Mesenchymal stem cell (in vitro differentiated cells and primary cell): ENCODE measurements at regions not wholly inside any gene's neighbourhood (a gene's known extent, or its start where the extent isn't known, plus 50 kb on each side); places are given as distances from the start of the nearest gene placed in this dataset.
A peak's percentile ranks its signal among the peaks of the same experiment; 100 is the strongest.
"Not testable (repeated sequence)": the region's sequence is repeated elsewhere in the genome, so short reads cannot be mapped to it uniquely, and the experiment has no call there.

Experiments used
- DNase-seq: peaks from one replicate; pipeline ENCODE4 v3.0.0-alpha.2; 2013
- H2AFZ ChIP-seq: one replicate; pipeline ENCODE4 v1.6.1; 2013; ENCODE audit warnings: low read depth, mild to moderate bottlenecking, control low read depth, inconsistent platforms, low read length, moderate library complexity
- H2AK5ac ChIP-seq: 2 replicates; pipeline ENCODE4 v1.6.1; 2013; ENCODE audit warnings: low read length, moderate library complexity, mild to moderate bottlenecking, inconsistent platforms; ENCODE audit not compliant: severe bottlenecking
- H2BK120ac ChIP-seq: one replicate; pipeline ENCODE4 v1.6.1; 2013; ENCODE audit warnings: low read depth, mild to moderate bottlenecking, inconsistent platforms, low read length, moderate library complexity
- H2BK12ac ChIP-seq, 2 experiments: one replicate each; pipeline ENCODE4 v1.6.1; 2013; ENCODE audit warnings: inconsistent platforms in 2 of 2, low read length in 2 of 2, mild to moderate bottlenecking in 2 of 2, moderate library complexity in 2 of 2, control low read depth in 1 of 2
- H2BK15ac ChIP-seq: one replicate; pipeline ENCODE4 v1.6.1; 2013; ENCODE audit warnings: mild to moderate bottlenecking, low read depth, inconsistent platforms; ENCODE audit not compliant: poor library complexity, severe bottlenecking
- H2BK5ac ChIP-seq: 2 replicates; pipeline ENCODE4 v1.6.1; 2013; ENCODE audit warnings: low read depth, mild to moderate bottlenecking, low read length, control low read depth, inconsistent platforms; ENCODE audit not compliant: poor library complexity, severe bottlenecking
- H3K14ac ChIP-seq, 2 experiments: one replicate each; pipeline ENCODE4 v1.6.1; 2013; ENCODE audit warnings: inconsistent platforms in 2 of 2, low read length in 2 of 2, control low read depth in 1 of 2, mild to moderate bottlenecking in 1 of 2, moderate library complexity in 1 of 2
- H3K18ac ChIP-seq, 2 experiments: one replicate each; pipeline ENCODE4 v1.6.1; 2013; ENCODE audit warnings: inconsistent platforms in 2 of 2, low read length in 2 of 2, control low read depth in 1 of 2, low read depth in 1 of 2, mild to moderate bottlenecking in 1 of 2
- H3K23ac ChIP-seq, 2 experiments: one replicate each; pipeline ENCODE4 v1.6.1; 2013; ENCODE audit warnings: inconsistent platforms in 2 of 2, low read length in 2 of 2, mild to moderate bottlenecking in 2 of 2, moderate library complexity in 2 of 2, control low read depth in 1 of 2
- H3K27ac ChIP-seq: 2 replicates; pipeline ENCODE4 v1.5.1; 2013; ENCODE audit warnings: mild to moderate bottlenecking, moderate library complexity, low read length, control low read depth, inconsistent platforms; ENCODE audit not compliant: poor library complexity, severe bottlenecking
- H3K27me3 ChIP-seq, 2 experiments: 2 replicates each; pipeline versions ENCODE4 v1.6.1 to v1.7.0; 2013; ENCODE audit warnings: low read length in 2 of 2, mild to moderate bottlenecking in 2 of 2, moderate library complexity in 2 of 2, control low read depth in 1 of 2, inconsistent platforms in 1 of 2; ENCODE audit not compliant: control insufficient read depth in 1 of 2, insufficient read depth in 1 of 2
- H3K36me3 ChIP-seq, 2 experiments: 2 replicates each; pipeline versions ENCODE4 v1.6.1 to v1.7.0; 2013; ENCODE audit warnings: low read length in 2 of 2, control low read depth in 1 of 2, inconsistent platforms in 1 of 2, low read depth in 1 of 2, mild to moderate bottlenecking in 1 of 2; ENCODE audit not compliant: insufficient read depth in 2 of 2, control insufficient read depth in 1 of 2
- H3K4ac ChIP-seq, 2 experiments: one replicate each; pipeline ENCODE4 v1.6.1; 2013; ENCODE audit warnings: inconsistent platforms in 2 of 2, low read length in 2 of 2, mild to moderate bottlenecking in 2 of 2, moderate library complexity in 2 of 2, control low read depth in 1 of 2, low read depth in 1 of 2
- H3K4me1 ChIP-seq: 2 replicates; pipeline ENCODE4 v1.6.1; 2013; ENCODE audit warnings: low read depth, low read length, control low read depth; ENCODE audit not compliant: control insufficient read depth, insufficient read depth
- H3K4me2 ChIP-seq: 2 replicates; pipeline ENCODE4 v1.6.1; 2013; ENCODE audit warnings: low read length, mild to moderate bottlenecking, inconsistent platforms; ENCODE audit not compliant: poor library complexity, severe bottlenecking
- H3K4me3 ChIP-seq, 2 experiments: 2 replicates each; pipeline versions ENCODE4 v1.5.1 to v1.7.0; 2013; ENCODE audit warnings: low read length in 2 of 2, mild to moderate bottlenecking in 2 of 2, control low read depth in 1 of 2, low read depth in 1 of 2; ENCODE audit not compliant: insufficient read depth in 1 of 2
- H3K79me1 ChIP-seq: replicated peaks from 2 replicates; pipeline ENCODE4 v1.6.1; 2013; ENCODE audit warnings: mild to moderate bottlenecking, control low read depth, low read length, inconsistent platforms; ENCODE audit not compliant: poor library complexity, severe bottlenecking
- H3K9ac ChIP-seq: 2 replicates; pipeline ENCODE4 v1.7.0; 2013; ENCODE audit warnings: mild to moderate bottlenecking, low read length, moderate library complexity
- H3K9me3 ChIP-seq: 2 replicates; pipeline ENCODE4 v1.7.0; 2013; ENCODE audit warnings: mild to moderate bottlenecking, low read length; ENCODE audit not compliant: control insufficient read depth
- H4K8ac ChIP-seq: one replicate; pipeline ENCODE4 v1.6.1; 2013; ENCODE audit warnings: inconsistent platforms, mild to moderate bottlenecking, low read length, moderate library complexity
- H4K91ac ChIP-seq: one replicate; pipeline ENCODE4 v1.6.1; 2013; ENCODE audit warnings: mild to moderate bottlenecking, low read length, inconsistent platforms
- WGBS: methylation state at CpG from one replicate; pipeline ENCODE4 v1.1.7; 2013; ENCODE audit warnings: mixed read lengths; 5-methylcytosine and 5-hydroxymethylcytosine counted together

- H3K36me3 ChIP-seq, result no peaks in the 10 kb centered on the region
- H3K9me3 ChIP-seq, result no peaks in the 10 kb centered on the region
- peak overlapping the region in 1 of 2 experiments; percentile 43 for H3K4ac ChIP-seq
- peak; percentile 20 for DNase-seq
- no peak overlapping the region for H2AFZ ChIP-seq
- no peak overlapping the region for H3K27ac ChIP-seq
- 81% methylated on average over 16 of the region's 16 CpGs for WGBS
- peaks cover 14% of the 10 kb centered on the region for H3K4me1 ChIP-seq
- peak overlapping the region; percentile 23 to 80 for H3K18ac ChIP-seq
- H4K8ac ChIP-seq, result no peak overlapping the region
- peaks cover 2 to 13% of the 10 kb centered on the region in 2 experiments for H3K27me3 ChIP-seq
- H3K79me1 ChIP-seq, result no peaks in the 10 kb centered on the region
- H2AK5ac ChIP-seq, result peak overlapping the region; percentile 60
- peak overlapping the region in 1 of 2 experiments; percentile 79 for H3K14ac ChIP-seq
- H2BK15ac ChIP-seq, result no peak overlapping the region
- H2BK5ac ChIP-seq, result no peak overlapping the region
- no peak overlapping the region for H3K4me2 ChIP-seq
- H3K23ac ChIP-seq, result no peak overlapping the region
- H3K9ac ChIP-seq, result no peak overlapping the region
- no peak overlapping the region for H2BK120ac ChIP-seq
- H2BK12ac ChIP-seq, result peak overlapping the region in 1 of 2 experiments; percentile 74
- H3K4me3 ChIP-seq, result no peak overlapping the region
- H4K91ac ChIP-seq, result no peak overlapping the region
Observed at GRCh38 chr2:241966647-241967466, 97.3 kb downstream of the RTP5 start.

- H3K4me2 ChIP-seq, result no peak overlapping the region
- no peaks in the 10 kb centered on the region for H3K9me3 ChIP-seq
- no peak overlapping the region for H3K23ac ChIP-seq
- H3K4me3 ChIP-seq, result no peak overlapping the region
- H3K36me3 ChIP-seq, result no peaks in the 10 kb centered on the region
- H3K4me1 ChIP-seq, result peaks cover 14% of the 10 kb centered on the region
- H3K4ac ChIP-seq, result peak overlapping the region in 1 of 2 experiments; percentile 43
- no peaks in the 10 kb centered on the region for H3K79me1 ChIP-seq
- peak overlapping the region in 1 of 2 experiments; percentile 66 for H2BK12ac ChIP-seq
- no peak overlapping the region for H2BK15ac ChIP-seq
- H4K8ac ChIP-seq, result no peak overlapping the region
- no peak overlapping the region for H2BK120ac ChIP-seq
- 89% methylated on average over 17 of the region's 17 CpGs for WGBS
- H3K27ac ChIP-seq, result no peak overlapping the region
- peak overlapping the region; percentile 31 for H2AFZ ChIP-seq
- H3K14ac ChIP-seq, result peak overlapping the region in 1 of 2 experiments; percentile 71
- no peak overlapping the region for H3K9ac ChIP-seq
- peaks cover 0 to 10% of the 10 kb centered on the region in 2 experiments for H3K27me3 ChIP-seq
- H2AK5ac ChIP-seq, result peak overlapping the region; percentile 60
- peak overlapping the region; percentile 23 to 28 for H3K18ac ChIP-seq
- no peak overlapping the region for H4K91ac ChIP-seq
- no peak for DNase-seq
- H2BK5ac ChIP-seq, result no peak overlapping the region
Observed at GRCh38 chr2:241967467-241968144, 98.1 kb downstream of the RTP5 start.

GRCh38 chr2:241968417-241968816 is 98.9 kb downstream of the RTP5 start:
- H3K18ac ChIP-seq, result no peak overlapping the region
- H3K9me3 ChIP-seq, result no peaks in the 10 kb centered on the region
- H3K36me3 ChIP-seq, result no peaks in the 10 kb centered on the region
- H3K9ac ChIP-seq, result no peak overlapping the region
- H3K4me2 ChIP-seq, result no peak overlapping the region
- H2BK12ac ChIP-seq, result no peak overlapping the region
- no peak overlapping the region for H2BK120ac ChIP-seq
- no peak overlapping the region for H4K91ac ChIP-seq
- no peak overlapping the region for H2BK15ac ChIP-seq
- no peak overlapping the region for H4K8ac ChIP-seq
- H3K14ac ChIP-seq, result no peak overlapping the region
- no peak overlapping the region for H3K27ac ChIP-seq
- H3K4me3 ChIP-seq, result no peak overlapping the region
- WGBS, result 96% methylated on average over 8 of the region's 9 CpGs
- H3K4me1 ChIP-seq, result peaks cover 14% of the 10 kb centered on the region
- no peak overlapping the region for H2BK5ac ChIP-seq
- no peak overlapping the region for H2AK5ac ChIP-seq
- DNase-seq, result no peak
- peaks cover 0 to 13% of the 10 kb centered on the region in 2 experiments for H3K27me3 ChIP-seq
- no peak overlapping the region for H2AFZ ChIP-seq
- H3K4ac ChIP-seq, result no peak overlapping the region
- H3K23ac ChIP-seq, result no peak overlapping the region
- no peaks in the 10 kb centered on the region for H3K79me1 ChIP-seq

DNA sequence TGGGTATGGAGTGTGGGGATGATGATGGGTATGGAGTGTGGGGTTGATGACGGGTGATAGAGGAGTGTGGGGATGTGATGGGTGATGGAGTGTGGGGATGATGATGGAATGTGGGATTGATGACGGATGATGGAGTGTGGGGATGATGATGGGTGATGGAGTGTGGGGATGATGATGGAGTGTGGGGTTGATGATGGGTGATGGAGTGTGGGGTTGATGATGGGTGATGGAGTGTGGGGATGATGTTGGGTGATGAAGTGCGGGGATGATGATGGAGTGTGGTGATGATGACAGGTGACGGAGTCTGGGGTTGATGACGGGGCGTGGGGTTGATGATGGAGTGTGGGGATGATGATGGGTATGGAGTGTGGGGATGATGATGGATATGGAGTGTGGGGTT is 99.7 kb downstream of the RTP5 start:
- H4K8ac ChIP-seq, DNase-seq, H2BK12ac ChIP-seq, H3K18ac ChIP-seq, H3K36me3 ChIP-seq, H3K27ac ChIP-seq, H2AK5ac ChIP-seq, H3K79me1 ChIP-seq, H4K91ac ChIP-seq, H3K23ac ChIP-seq, H2BK5ac ChIP-seq, H2BK120ac ChIP-seq, H3K4me2 ChIP-seq, H2BK15ac ChIP-seq, H3K9ac ChIP-seq, H3K4ac ChIP-seq, H3K14ac ChIP-seq, H3K4me3 ChIP-seq, H2AFZ ChIP-seq, H3K9me3 ChIP-seq: not testable (repeated sequence)
- peaks cover 14% of the 10 kb centered on the region for H3K4me1 ChIP-seq
- H3K27me3 ChIP-seq, result peaks cover 0 to 13% of the 10 kb centered on the region in 2 experiments
- 97% methylated on average over 6 of the region's 6 CpGs for WGBS
